ENCODE measurements at regions not wholly inside any gene's neighbourhood (a gene's known extent, or its start where the extent isn't known, plus 50 kb on each side); places are given as distances from the start of the nearest gene placed in this dataset.
A peak's percentile ranks its signal among the peaks of the same experiment; 100 is the strongest.

GRCh38 chr18:73514449-73514848, 633.2 kb downstream of the FBXO15 start:
- H3K27ac ChIP-seq (ENCODE audit: low read depth, low read length) = no peak overlapping the region
- no peaks in the 10 kb centered on the region for H3K36me3 ChIP-seq (ENCODE audit: control insufficient read depth, insufficient read depth, low read length)
- WGBS (ENCODE audit: insufficient coverage) = 89% methylated on average over 1 of the region's 1 CpG
- no peaks in the 10 kb centered on the region for H3K27me3 ChIP-seq (ENCODE audit: control insufficient read depth, insufficient read depth, low read length)
- no peaks in the 10 kb centered on the region for H3K4me1 ChIP-seq (ENCODE audit: control insufficient read depth, insufficient read depth, low read length)
- H3K4me3 ChIP-seq (ENCODE audit: low read depth, low read length) = no peak overlapping the region
- H3K9me3 ChIP-seq (ENCODE audit: control insufficient read depth, insufficient read depth, low read length) = no peaks in the 10 kb centered on the region
- no peak for DNase-seq (ENCODE audit: low read depth in 4 of 6, low spot score in 6 of 6)

GRCh38 chr18:73511771-73512503, 635.7 kb downstream of the FBXO15 start:
- no peaks in the 10 kb centered on the region for H3K27me3 ChIP-seq (ENCODE audit: control insufficient read depth, insufficient read depth, low read length)
- 58% methylated on average over 4 of the region's 12 CpGs for WGBS (ENCODE audit: insufficient coverage)

DNA sequence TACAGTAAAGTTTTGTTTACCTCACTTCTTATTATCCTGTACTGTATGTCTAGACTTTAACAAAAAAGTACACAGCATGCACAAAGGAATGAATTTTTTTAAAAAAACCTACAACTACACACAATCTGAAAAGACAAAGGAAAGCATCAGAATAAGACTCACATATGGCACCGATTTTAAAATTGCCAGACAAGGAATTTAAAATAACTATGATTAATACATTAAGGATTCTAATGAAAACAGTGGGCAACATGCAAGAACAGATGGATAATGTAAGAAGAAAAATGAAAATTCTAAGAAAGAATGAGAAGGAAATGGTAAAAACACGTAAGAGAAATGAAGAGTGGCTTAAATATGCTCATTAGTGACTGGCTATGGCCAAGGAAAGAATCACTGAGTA, 638.2 kb downstream of the FBXO15 start:
- no peak overlapping the region for H3K4me3 ChIP-seq (ENCODE audit: low read depth, low read length)
- 100% methylated on average over 1 of the region's 2 CpGs for WGBS (ENCODE audit: insufficient coverage)
- no peaks in the 10 kb centered on the region for H3K36me3 ChIP-seq (ENCODE audit: control insufficient read depth, insufficient read depth, low read length)
- DNase-seq (ENCODE audit: low read depth in 4 of 6, low spot score in 6 of 6) = no peak
- no peaks in the 10 kb centered on the region for H3K27me3 ChIP-seq (ENCODE audit: control insufficient read depth, insufficient read depth, low read length)
- H3K9me3 ChIP-seq (ENCODE audit: control insufficient read depth, insufficient read depth, low read length) = no peaks in the 10 kb centered on the region
- H3K27ac ChIP-seq (ENCODE audit: low read depth, low read length) = no peak overlapping the region
- no peaks in the 10 kb centered on the region for H3K4me1 ChIP-seq (ENCODE audit: control insufficient read depth, insufficient read depth, low read length)

More at GRCh38 chr18:73511771-73512503, 635.7 kb downstream of the FBXO15 start:
- H3K4me3 ChIP-seq (ENCODE audit: low read depth, low read length) = no peak overlapping the region
- no peaks in the 10 kb centered on the region for H3K9me3 ChIP-seq (ENCODE audit: control insufficient read depth, insufficient read depth, low read length)
- no peaks in the 10 kb centered on the region for H3K4me1 ChIP-seq (ENCODE audit: control insufficient read depth, insufficient read depth, low read length)
- peak in 5 of 6 donors; percentile 5 to 89 (median 16) for DNase-seq (ENCODE audit: low read depth in 4 of 6, low spot score in 6 of 6)
- no peaks in the 10 kb centered on the region for H3K36me3 ChIP-seq (ENCODE audit: control insufficient read depth, insufficient read depth, low read length)
- no peak overlapping the region for H3K27ac ChIP-seq (ENCODE audit: low read depth, low read length)

- H3K4me1 ChIP-seq (ENCODE audit: control insufficient read depth, insufficient read depth, low read length) = no peaks in the 10 kb centered on the region
- WGBS (ENCODE audit: insufficient coverage) = 0% methylated on average over 1 of the region's 1 CpG
- H3K27me3 ChIP-seq (ENCODE audit: control insufficient read depth, insufficient read depth, low read length) = no peaks in the 10 kb centered on the region
- no peak for DNase-seq (ENCODE audit: low read depth in 4 of 6, low spot score in 6 of 6)
- no peak overlapping the region for H3K4me3 ChIP-seq (ENCODE audit: low read depth, low read length)
- no peaks in the 10 kb centered on the region for H3K36me3 ChIP-seq (ENCODE audit: control insufficient read depth, insufficient read depth, low read length)
- no peak overlapping the region for H3K27ac ChIP-seq (ENCODE audit: low read depth, low read length)
- no peaks in the 10 kb centered on the region for H3K9me3 ChIP-seq (ENCODE audit: control insufficient read depth, insufficient read depth, low read length)
Measured at GRCh38 chr18:73503326-73503725, 635.5 kb upstream of the NETO1 start.

DNA sequence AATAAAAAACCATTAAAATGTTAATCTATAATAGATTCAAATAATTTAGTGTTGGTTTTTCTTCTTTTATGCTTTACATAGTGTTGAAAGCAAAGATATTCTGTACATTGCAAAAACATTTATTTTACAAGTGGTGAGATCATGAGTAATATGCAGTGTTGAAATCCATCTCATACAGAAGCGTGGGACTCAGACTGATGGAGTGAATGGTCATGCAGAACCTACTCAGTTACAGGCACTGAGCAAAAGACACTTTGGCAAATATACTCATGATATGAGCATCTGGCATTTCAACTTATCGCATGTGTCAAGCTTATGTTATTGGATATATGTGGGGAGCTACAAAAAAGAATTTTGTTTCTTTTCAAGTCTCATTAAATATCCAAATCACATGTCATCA, 620.2 kb upstream of the NETO1 start:
- no peaks in the 10 kb centered on the region for H3K27me3 ChIP-seq (ENCODE audit: control insufficient read depth, insufficient read depth, low read length)
- H3K9me3 ChIP-seq (ENCODE audit: control insufficient read depth, insufficient read depth, low read length) = no peaks in the 10 kb centered on the region
- no peak overlapping the region for H3K4me3 ChIP-seq (ENCODE audit: low read depth, low read length)
- no peak for DNase-seq (ENCODE audit: low read depth in 4 of 6, low spot score in 6 of 6)
- no peak overlapping the region for H3K27ac ChIP-seq (ENCODE audit: low read depth, low read length)
- H3K36me3 ChIP-seq (ENCODE audit: control insufficient read depth, insufficient read depth, low read length) = no peaks in the 10 kb centered on the region
- no CpG with 5 or more reads among the region's 2 CpGs for WGBS (ENCODE audit: insufficient coverage)
- no peaks in the 10 kb centered on the region for H3K4me1 ChIP-seq (ENCODE audit: control insufficient read depth, insufficient read depth, low read length)

- Histone ChIP-seq H3K36me3 (ENCODE audit: control insufficient read depth, insufficient read depth, low read length) (no peaks in the 10 kb centered on the region), H3K4me3 (ENCODE audit: low read depth, low read length) (no peak overlapping the region), H3K9me3 (ENCODE audit: control insufficient read depth, insufficient read depth, low read length) (no peaks in the 10 kb centered on the region), H3K27ac (ENCODE audit: low read depth, low read length) (no peak overlapping the region), H3K27me3 (ENCODE audit: control insufficient read depth, insufficient read depth, low read length) (no peaks in the 10 kb centered on the region), H3K4me1 (ENCODE audit: control insufficient read depth, insufficient read depth, low read length) (no peaks in the 10 kb centered on the region)
- peak in 1 of 6 donors; percentile 70 for DNase-seq (ENCODE audit: low read depth in 4 of 6, low spot score in 6 of 6)
- 33% methylated on average over 1 of the region's 3 CpGs for WGBS (ENCODE audit: insufficient coverage)
Measured at GRCh38 chr18:73485166-73485565, 617.4 kb upstream of the NETO1 start.

DNA sequence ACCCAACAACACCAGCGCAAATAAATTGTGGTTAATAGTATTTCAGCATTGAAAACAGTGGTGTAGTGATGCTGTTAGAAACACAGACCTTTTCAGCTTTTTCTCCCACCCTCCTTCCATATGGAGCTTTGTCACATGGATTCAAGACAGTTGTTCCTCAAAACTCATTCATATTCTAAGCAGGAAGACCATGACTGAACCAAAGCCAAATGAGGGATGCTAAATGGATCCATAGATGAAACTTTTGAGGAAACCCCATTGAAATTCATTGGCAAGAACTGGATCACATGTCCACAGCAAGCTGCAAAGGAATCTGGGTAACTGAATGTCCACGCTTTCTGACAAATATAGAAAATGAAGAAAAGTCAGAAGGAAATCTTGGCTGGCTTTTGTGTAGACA, 615.1 kb upstream of the NETO1 start:
- WGBS (ENCODE audit: insufficient coverage) = no CpG with 5 or more reads among the region's 2 CpGs
- Histone ChIP-seq H3K4me3 (ENCODE audit: low read depth, low read length) (no peak overlapping the region), H3K4me1 (ENCODE audit: control insufficient read depth, insufficient read depth, low read length) (no peaks in the 10 kb centered on the region), H3K9me3 (ENCODE audit: control insufficient read depth, insufficient read depth, low read length) (no peaks in the 10 kb centered on the region), H3K36me3 (ENCODE audit: control insufficient read depth, insufficient read depth, low read length) (no peaks in the 10 kb centered on the region), H3K27ac (ENCODE audit: low read depth, low read length) (no peak overlapping the region), H3K27me3 (ENCODE audit: control insufficient read depth, insufficient read depth, low read length) (no peaks in the 10 kb centered on the region)
- peak in 1 of 6 donors; percentile 60 for DNase-seq (ENCODE audit: low read depth in 4 of 6, low spot score in 6 of 6)

- Histone ChIP-seq H3K27me3 (ENCODE audit: control insufficient read depth, insufficient read depth, low read length) (no peaks in the 10 kb centered on the region), H3K4me3 (ENCODE audit: low read depth, low read length) (no peak overlapping the region), H3K4me1 (ENCODE audit: control insufficient read depth, insufficient read depth, low read length) (no peaks in the 10 kb centered on the region), H3K36me3 (ENCODE audit: control insufficient read depth, insufficient read depth, low read length) (no peaks in the 10 kb centered on the region), H3K9me3 (ENCODE audit: control insufficient read depth, insufficient read depth, low read length) (no peaks in the 10 kb centered on the region), H3K27ac (ENCODE audit: low read depth, low read length) (no peak overlapping the region)
- no CpG with 5 or more reads among the region's 2 CpGs for WGBS (ENCODE audit: insufficient coverage)
- DNase-seq (ENCODE audit: low read depth in 4 of 6, low spot score in 6 of 6) = no peak
Measured at GRCh38 chr18:73479477-73479876, 611.7 kb upstream of the NETO1 start.

DNA sequence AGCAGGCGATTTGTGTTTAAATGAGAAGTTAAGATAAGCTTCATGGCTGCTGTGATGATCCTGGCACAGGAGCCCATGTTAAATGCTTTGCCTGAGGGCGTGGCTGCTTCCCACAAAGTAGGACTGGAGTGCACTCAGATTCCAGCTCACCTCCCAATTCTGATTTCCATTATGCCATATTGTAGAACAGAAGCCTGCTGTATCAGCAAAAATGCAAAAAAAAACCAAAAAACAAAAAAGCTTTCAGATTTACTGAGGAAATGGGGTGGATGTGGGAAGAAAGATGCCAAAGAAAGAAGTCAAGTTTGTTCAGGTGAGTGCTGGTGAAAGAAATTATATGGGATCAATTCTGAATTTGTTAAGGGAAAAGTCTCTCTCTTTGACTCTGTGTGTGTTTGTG, 610.4 kb upstream of the NETO1 start:
- no peak for DNase-seq (ENCODE audit: low read depth in 4 of 6, low spot score in 6 of 6)
- Histone ChIP-seq H3K4me3 (ENCODE audit: low read depth, low read length) (no peak overlapping the region), H3K27me3 (ENCODE audit: control insufficient read depth, insufficient read depth, low read length) (no peaks in the 10 kb centered on the region), H3K36me3 (ENCODE audit: control insufficient read depth, insufficient read depth, low read length) (no peaks in the 10 kb centered on the region), H3K9me3 (ENCODE audit: control insufficient read depth, insufficient read depth, low read length) (no peaks in the 10 kb centered on the region), H3K27ac (ENCODE audit: low read depth, low read length) (no peak overlapping the region), H3K4me1 (ENCODE audit: control insufficient read depth, insufficient read depth, low read length) (no peaks in the 10 kb centered on the region)
- 100% methylated on average over 2 of the region's 2 CpGs for WGBS (ENCODE audit: insufficient coverage)

DNA sequence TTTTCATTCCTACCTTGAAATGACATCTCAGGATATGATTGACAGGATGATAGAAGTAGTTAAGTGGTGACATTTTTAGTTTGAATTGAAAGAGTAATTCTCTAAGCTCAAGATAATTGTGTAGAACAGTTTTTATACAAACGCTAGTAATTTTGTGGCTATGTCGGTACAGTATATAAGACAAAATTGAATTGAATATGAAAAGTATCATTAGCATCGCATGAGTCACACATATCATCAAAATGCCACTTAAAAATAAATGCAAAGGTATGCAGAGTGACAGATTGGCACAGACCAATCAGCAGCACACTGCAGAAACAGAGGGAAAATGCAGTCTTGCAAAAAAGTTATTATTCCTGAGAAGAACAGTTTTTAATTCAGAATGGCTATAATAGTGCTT, 608.2 kb upstream of the NETO1 start:
- Histone ChIP-seq H3K4me3 (ENCODE audit: low read depth, low read length) (no peak overlapping the region), H3K9me3 (ENCODE audit: control insufficient read depth, insufficient read depth, low read length) (no peaks in the 10 kb centered on the region), H3K4me1 (ENCODE audit: control insufficient read depth, insufficient read depth, low read length) (no peaks in the 10 kb centered on the region), H3K27ac (ENCODE audit: low read depth, low read length) (no peak overlapping the region), H3K36me3 (ENCODE audit: control insufficient read depth, insufficient read depth, low read length) (no peaks in the 10 kb centered on the region), H3K27me3 (ENCODE audit: control insufficient read depth, insufficient read depth, low read length) (no peaks in the 10 kb centered on the region)
- WGBS (ENCODE audit: insufficient coverage) = no CpG with 5 or more reads among the region's 3 CpGs
- no peak for DNase-seq (ENCODE audit: low read depth in 4 of 6, low spot score in 6 of 6)
